A673 (cell line): ENCODE measurements at regions not wholly inside any gene's neighbourhood (a gene's known extent, or its start where the extent isn't known, plus 50 kb on each side); places are given as distances from the start of the nearest gene placed in this dataset.

Experiments used
- BruUV-seq: library from RNA; stranded (reverse); fragments of 400-500 nt; replicated peaks from 2 replicates; lab custom pipeline; 2021; lab: Mats Ljungman, UMichigan
- CTCF ChIA-PET: fragments of 300-600 bp; sonication (Branson Sonifier 250); formaldehyde crosslinking; loops from one replicate; lab custom pipeline; 2022; ENCODE audit warnings: antibody characterized with exemption; lab: Charles Lee
- POLR2A ChIA-PET: fragments of 300-600 bp; sonication (Branson Sonifier 250); formaldehyde crosslinking; loops from one replicate; lab custom pipeline; 2022; ENCODE audit warnings: antibody characterized with exemption; ENCODE audit not compliant: low non-redundant PET; lab: Charles Lee
- DNase-seq: peaks from one replicate; pipeline ENCODE4 v3.0.0-alpha.2; 2015; ENCODE audit warnings: low spot score
- H3K27ac ChIP-seq: fragments of 200-600 bp; sonication (generic); 2 replicates; pipeline ENCODE4 v1.5.1; 2016; ENCODE audit warnings: mixed run types, low read depth, mild to moderate bottlenecking, mixed read lengths, antibody characterized with exemption, low read length; ENCODE audit not compliant: poor library complexity, severe bottlenecking
- H3K27me3 ChIP-seq: fragments of 200-600 bp; sonication (generic); replicated peaks from 2 replicates; pipeline ENCODE4 v1.6.1; 2017; ENCODE audit warnings: mixed run types, low read depth, mild to moderate bottlenecking, mixed read lengths, antibody characterized with exemption, low read length; ENCODE audit not compliant: insufficient read depth, poor library complexity
- H3K36me3 ChIP-seq: fragments of 200-600 bp; sonication (generic); 2 replicates; pipeline ENCODE4 v1.6.1; 2016; ENCODE audit warnings: mixed run types, mild to moderate bottlenecking, mixed read lengths, antibody characterized with exemption, low read length; ENCODE audit not compliant: insufficient read depth, poor library complexity, severe bottlenecking
- H3K4me1 ChIP-seq: fragments of 200-600 bp; sonication (generic); 2 replicates; pipeline ENCODE4 v1.6.1; 2017; ENCODE audit warnings: mixed run types, mild to moderate bottlenecking, mixed read lengths, antibody characterized with exemption, low read length; ENCODE audit not compliant: insufficient read depth, poor library complexity, severe bottlenecking
- H3K4me3 ChIP-seq: fragments of 200-600 bp; sonication (generic); 2 replicates; pipeline ENCODE4 v1.5.1; 2016; ENCODE audit warnings: low read depth, mixed run types, mild to moderate bottlenecking, mixed read lengths, low read length; ENCODE audit not compliant: poor library complexity, severe bottlenecking
- H3K9me3 ChIP-seq: fragments of 200-600 bp; sonication (generic); 2 replicates; pipeline ENCODE4 v1.6.1; 2016; ENCODE audit warnings: mixed run types, low read depth, mild to moderate bottlenecking, mixed read lengths, antibody characterized with exemption, low read length; ENCODE audit not compliant: poor library complexity, severe bottlenecking
- EZH2 ChIP-seq: fragments of 200-600 bp; sonication (generic); IDR thresholded peaks from 2 replicates; pipeline ENCODE4 v1.6.1; 2017; ENCODE audit warnings: borderline replicate concordance, low read depth, mild to moderate bottlenecking, mixed read lengths, antibody characterized with exemption, low read length; ENCODE audit not compliant: poor library complexity, severe bottlenecking
- intact Hi-C: fragments of 100-400 bp; cut with micrococcal nuclease; formaldehyde crosslinking; loops from one replicate; pipeline ENCODE4 v1.10.0; 2022; ENCODE audit not compliant: unreplicated experiment
- TF ChIP-seq, protein P1 (sequence below): fragments of 300-800, 200-600 bp; sonication (generic); conservative IDR thresholded peaks from 2 replicates; pipeline ENCODE4 v1.5.1; 2017; ENCODE audit warnings: low read depth, mild to moderate bottlenecking, antibody characterized with exemption, low read length, moderate library complexity, mixed read lengths

DNA sequence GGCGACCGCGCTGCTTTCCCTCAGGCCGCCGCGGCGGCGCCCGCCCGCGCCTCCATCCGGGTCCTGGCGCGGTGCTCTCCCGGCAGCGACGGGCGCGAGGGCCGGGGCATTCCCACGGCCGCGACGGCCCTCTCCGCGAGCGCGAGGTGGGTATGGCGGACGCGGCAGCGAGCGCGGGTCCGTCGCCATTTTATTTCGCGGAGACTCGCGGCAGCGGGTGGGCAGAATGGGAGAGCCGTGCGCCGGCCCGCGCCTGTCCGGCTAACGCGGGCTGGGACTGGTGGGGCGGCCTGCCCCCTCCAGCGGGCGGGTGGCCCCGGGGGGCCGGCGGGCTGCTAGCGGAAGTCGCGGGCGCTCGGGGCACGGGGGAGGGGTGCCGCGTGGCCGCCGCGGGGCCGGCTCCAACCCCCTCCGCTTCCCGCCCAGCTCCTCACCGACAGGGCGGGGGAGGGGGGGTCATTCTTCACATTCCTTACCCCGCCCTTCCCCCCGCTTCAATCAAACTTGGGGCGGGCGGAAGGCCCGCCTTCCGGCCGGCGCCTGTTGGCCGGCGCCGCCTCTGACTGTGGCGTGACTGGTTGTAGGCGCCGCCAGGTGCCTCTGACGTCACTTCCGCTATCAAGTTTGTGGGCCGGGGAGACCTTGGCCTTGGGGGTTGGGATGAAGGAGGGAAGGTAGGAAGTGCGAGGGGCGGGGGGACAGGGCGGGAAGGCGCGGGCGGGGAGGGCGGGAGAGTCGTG lies 82.1 kb downstream of the PTPDC1 start:
- DNase-seq, result peak; percentile 99
- peak overlapping the region; percentile 67 for H3K4me3 ChIP-seq
- intact Hi-C loops, result no loop called here
- CTCF ChIA-PET, result no interaction called here
- peaks cover 32% of the 10 kb centered on the region for H3K4me1 ChIP-seq
- peak overlapping the region; percentile 100 for H3K27ac ChIP-seq
- TF ChIP-seq, protein P1, sequence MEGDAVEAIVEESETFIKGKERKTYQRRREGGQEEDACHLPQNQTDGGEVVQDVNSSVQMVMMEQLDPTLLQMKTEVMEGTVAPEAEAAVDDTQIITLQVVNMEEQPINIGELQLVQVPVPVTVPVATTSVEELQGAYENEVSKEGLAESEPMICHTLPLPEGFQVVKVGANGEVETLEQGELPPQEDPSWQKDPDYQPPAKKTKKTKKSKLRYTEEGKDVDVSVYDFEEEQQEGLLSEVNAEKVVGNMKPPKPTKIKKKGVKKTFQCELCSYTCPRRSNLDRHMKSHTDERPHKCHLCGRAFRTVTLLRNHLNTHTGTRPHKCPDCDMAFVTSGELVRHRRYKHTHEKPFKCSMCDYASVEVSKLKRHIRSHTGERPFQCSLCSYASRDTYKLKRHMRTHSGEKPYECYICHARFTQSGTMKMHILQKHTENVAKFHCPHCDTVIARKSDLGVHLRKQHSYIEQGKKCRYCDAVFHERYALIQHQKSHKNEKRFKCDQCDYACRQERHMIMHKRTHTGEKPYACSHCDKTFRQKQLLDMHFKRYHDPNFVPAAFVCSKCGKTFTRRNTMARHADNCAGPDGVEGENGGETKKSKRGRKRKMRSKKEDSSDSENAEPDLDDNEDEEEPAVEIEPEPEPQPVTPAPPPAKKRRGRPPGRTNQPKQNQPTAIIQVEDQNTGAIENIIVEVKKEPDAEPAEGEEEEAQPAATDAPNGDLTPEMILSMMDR, result no peak
- no peak for TF ChIP-seq EZH2
- no peaks in the 10 kb centered on the region for H3K9me3 ChIP-seq
- peaks cover 4% of the 10 kb centered on the region for H3K36me3 ChIP-seq
- H3K27me3 ChIP-seq, result no peaks in the 10 kb centered on the region
- POLR2A ChIA-PET, result interaction anchor here (0.6 kb wide), 2 partner anchors 344 to 450 kb away, joined by 3 to 4 read pairs; no protein-coding TSS in a partner anchor
- no TSS peak for BruUV-seq

DNA sequence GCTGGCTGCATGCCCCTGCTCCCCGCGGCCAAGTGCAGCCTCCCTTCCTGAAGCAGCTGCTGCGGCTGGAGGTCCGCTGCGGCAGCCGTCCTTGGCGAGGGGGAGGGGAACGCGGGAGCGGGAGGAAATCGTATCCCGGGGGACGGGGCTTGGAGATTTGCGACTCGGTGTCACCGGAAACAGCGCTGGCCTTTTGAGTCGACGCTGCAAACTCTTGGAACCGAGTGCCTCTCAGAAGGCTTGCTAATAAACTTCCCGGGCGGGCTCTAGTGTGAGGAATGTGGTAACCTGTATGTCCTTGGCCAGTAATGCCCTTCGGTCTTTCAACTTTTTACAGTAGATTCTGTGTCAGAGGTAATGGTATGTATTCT lies 82.7 kb downstream of the PTPDC1 start:
- TF ChIP-seq EZH2, result no peak
- TF ChIP-seq, protein P1, result no peak
- H3K4me1 ChIP-seq, result peaks cover 36% of the 10 kb centered on the region
- no TSS peak for BruUV-seq
- peak overlapping the region; percentile 67 for H3K4me3 ChIP-seq
- ChIA-PET POLR2A (interaction anchor here (0.6 kb wide), 1 partner anchor 450 kb away, joined by 3 read pairs; no protein-coding TSS in a partner anchor), CTCF (no interaction called here)
- no peaks in the 10 kb centered on the region for H3K9me3 ChIP-seq
- DNase-seq, result no peak
- intact Hi-C loops, result no loop called here
- peaks cover 4% of the 10 kb centered on the region for H3K36me3 ChIP-seq
- no peaks in the 10 kb centered on the region for H3K27me3 ChIP-seq
- H3K27ac ChIP-seq, result peak overlapping the region; percentile 100

DNA sequence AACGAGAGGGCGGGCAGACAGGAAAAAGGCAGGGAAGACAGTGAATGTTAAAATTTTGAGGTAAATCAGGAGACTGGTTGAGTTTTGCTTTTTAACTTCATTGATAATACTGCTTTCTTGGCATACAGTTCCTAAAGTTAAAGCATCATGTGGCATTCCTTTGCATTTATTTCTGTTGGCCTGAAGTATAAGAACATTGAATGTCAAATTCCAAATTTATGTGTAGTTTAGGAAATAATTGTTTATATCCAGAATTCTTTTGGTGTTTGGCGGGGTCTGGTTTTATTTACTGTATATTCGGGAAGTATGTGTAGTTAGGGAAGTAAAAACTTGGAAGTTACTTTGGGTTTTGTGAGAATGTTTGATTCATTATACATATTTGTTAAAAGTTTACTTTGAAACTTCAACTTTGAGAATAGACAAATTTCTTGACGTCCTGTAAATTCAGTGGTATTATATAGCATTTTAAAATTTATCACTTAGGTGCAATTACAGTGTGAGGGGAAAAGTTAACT lies 83.2 kb downstream of the PTPDC1 start:
- intact Hi-C loops, result no loop called here
- POLR2A ChIA-PET, result interaction anchor here (0.6 kb wide), 1 partner anchor 449 kb away, joined by 3 read pairs; no protein-coding TSS in a partner anchor
- Histone ChIP-seq H3K4me3 (peak overlapping the region; percentile 67), H3K36me3 (peaks cover 4% of the 10 kb centered on the region), H3K27me3 (no peaks in the 10 kb centered on the region), H3K9me3 (no peaks in the 10 kb centered on the region), H3K4me1 (peaks cover 41% of the 10 kb centered on the region), H3K27ac (peak overlapping the region; percentile 100)
- CTCF ChIA-PET, result no interaction called here
- BruUV-seq, result TSS peak; percentile 48
- DNase-seq, result no peak
- no peak for TF ChIP-seq EZH2
